MM.1S (cell line): ENCODE measurements at regions not wholly inside any gene's neighbourhood (a gene's known extent, or its start where the extent isn't known, plus 50 kb on each side); places are given as distances from the start of the nearest gene placed in this dataset.

Experiments used
- DNase-seq: peaks from one replicate; pipeline ENCODE4 v3.0.0-alpha.2; 2015
- H2AFZ ChIP-seq: fragments of 300-600 bp; sonication (generic); 2 replicates; pipeline ENCODE4 v1.6.0; 2016; ENCODE audit warnings: antibody characterized with exemption, low read length
- H3F3A ChIP-seq: fragments of 300-600 bp; sonication (generic); 2 replicates; pipeline ENCODE4 v1.6.1; 2016; ENCODE audit warnings: mild to moderate bottlenecking, antibody characterized with exemption, low read length, moderate library complexity, mixed read lengths; ENCODE audit not compliant: insufficient read depth
- H3K27ac ChIP-seq: fragments of 300-600 bp; sonication (generic); 2 replicates; pipeline ENCODE4 v1.5.1; 2016; ENCODE audit warnings: mild to moderate bottlenecking, low read length
- H3K27me3 ChIP-seq: fragments of 300-600 bp; sonication (generic); replicated peaks from 2 replicates; pipeline ENCODE4 v1.6.0; 2016; ENCODE audit warnings: low read length; ENCODE audit not compliant: insufficient read depth
- H3K36me3 ChIP-seq: fragments of 300-600 bp; sonication (generic); replicated peaks from 2 replicates; pipeline ENCODE4 v1.6.1; 2016; ENCODE audit warnings: mild to moderate bottlenecking, low read length, mixed read lengths; ENCODE audit not compliant: insufficient read depth
- H3K4me1 ChIP-seq: fragments of 300-600 bp; sonication (generic); 2 replicates; pipeline ENCODE4 v1.6.1; 2016; ENCODE audit warnings: low read length, mixed read lengths
- H3K4me2 ChIP-seq: fragments of 300-600 bp; sonication (generic); 2 replicates; pipeline ENCODE4 v1.6.0; 2016; ENCODE audit warnings: low read depth, low read length
- H3K4me3 ChIP-seq: fragments of 300-600 bp; sonication (generic); 2 replicates; pipeline ENCODE4 v1.5.1; 2016; ENCODE audit warnings: low read length, mixed read lengths
- H3K79me2 ChIP-seq: fragments of 300-600 bp; sonication (generic); 2 replicates; pipeline ENCODE4 v1.6.1; 2016; ENCODE audit warnings: mixed run types, low read length, mixed read lengths
- H3K9ac ChIP-seq: fragments of 300-600 bp; sonication (generic); 2 replicates; pipeline ENCODE4 v1.6.1; 2016; ENCODE audit warnings: low read length, mixed read lengths
- H3K9me2 ChIP-seq: fragments of 300-600 bp; sonication (generic); replicated peaks from 2 replicates; pipeline ENCODE4 v1.6.1; 2016; ENCODE audit warnings: mild to moderate bottlenecking, low read length, mixed read lengths; ENCODE audit not compliant: insufficient read depth
- H3K9me3 ChIP-seq: fragments of 300-600 bp; sonication (generic); replicated peaks from 2 replicates; pipeline ENCODE4 v1.6.1; 2016; ENCODE audit warnings: mild to moderate bottlenecking, low read length, mixed read lengths; ENCODE audit not compliant: insufficient read depth
- H4K20me1 ChIP-seq: fragments of 300-600 bp; sonication (generic); 2 replicates; pipeline ENCODE4 v1.6.1; 2016; ENCODE audit warnings: mild to moderate bottlenecking, low read length, moderate library complexity, mixed read lengths; ENCODE audit not compliant: insufficient read depth
- EZH2 ChIP-seq: fragments of 300-600 bp; sonication (generic); optimal IDR thresholded peaks from 2 replicates; pipeline ENCODE3; 2017; ENCODE audit warnings: low read depth, mild to moderate bottlenecking, antibody characterized with exemption, low read length, mixed read lengths
- EZH2phosphoT487 ChIP-seq: fragments of 300-600 bp; sonication (generic); IDR thresholded peaks from 2 replicates; pipeline ENCODE4 v1.6.1; 2018; ENCODE audit warnings: antibody characterized with exemption, low read length
- TF ChIP-seq, protein P1 (sequence below): fragments of 300-600 bp; sonication (generic); IDR thresholded peaks from 2 replicates; pipeline ENCODE4 v1.5.1; 2016; ENCODE audit warnings: antibody characterized with exemption, low read length, mixed read lengths

DNA sequence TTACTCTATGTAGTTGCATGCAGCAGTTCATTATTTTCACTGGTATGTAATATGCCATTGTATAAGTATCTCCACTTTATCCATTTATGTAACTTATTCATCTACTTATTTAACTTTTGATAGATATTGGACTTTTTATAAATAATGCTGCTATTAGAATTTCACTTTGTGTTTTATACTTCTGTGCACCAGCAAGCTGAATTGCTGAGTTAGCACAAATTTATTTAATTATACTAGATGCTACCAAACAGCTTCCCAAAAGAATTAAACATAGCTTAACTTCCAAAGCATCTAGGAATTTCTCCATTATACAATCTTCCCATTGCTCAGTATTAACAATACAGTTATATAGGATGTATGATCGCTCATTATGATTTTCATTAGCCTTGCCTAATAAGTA lies 308.0 kb upstream of the FKBP1C start:
- H3F3A ChIP-seq = no peaks in the 10 kb centered on the region
- DNase-seq = no peak
- no peak overlapping the region for H3K9ac ChIP-seq
- no peak overlapping the region for H3K4me3 ChIP-seq
- H3K9me2 ChIP-seq = no peaks in the 10 kb centered on the region
- H3K4me2 ChIP-seq = no peak overlapping the region
- H3K27me3 ChIP-seq = no peaks in the 10 kb centered on the region
- no peaks in the 10 kb centered on the region for H3K36me3 ChIP-seq
- H3K4me1 ChIP-seq = no peaks in the 10 kb centered on the region
- H3K27ac ChIP-seq = no peak overlapping the region
- TF ChIP-seq EZH2 (no peak), EZH2phosphoT487 (no peak)
- TF ChIP-seq, protein P1, sequence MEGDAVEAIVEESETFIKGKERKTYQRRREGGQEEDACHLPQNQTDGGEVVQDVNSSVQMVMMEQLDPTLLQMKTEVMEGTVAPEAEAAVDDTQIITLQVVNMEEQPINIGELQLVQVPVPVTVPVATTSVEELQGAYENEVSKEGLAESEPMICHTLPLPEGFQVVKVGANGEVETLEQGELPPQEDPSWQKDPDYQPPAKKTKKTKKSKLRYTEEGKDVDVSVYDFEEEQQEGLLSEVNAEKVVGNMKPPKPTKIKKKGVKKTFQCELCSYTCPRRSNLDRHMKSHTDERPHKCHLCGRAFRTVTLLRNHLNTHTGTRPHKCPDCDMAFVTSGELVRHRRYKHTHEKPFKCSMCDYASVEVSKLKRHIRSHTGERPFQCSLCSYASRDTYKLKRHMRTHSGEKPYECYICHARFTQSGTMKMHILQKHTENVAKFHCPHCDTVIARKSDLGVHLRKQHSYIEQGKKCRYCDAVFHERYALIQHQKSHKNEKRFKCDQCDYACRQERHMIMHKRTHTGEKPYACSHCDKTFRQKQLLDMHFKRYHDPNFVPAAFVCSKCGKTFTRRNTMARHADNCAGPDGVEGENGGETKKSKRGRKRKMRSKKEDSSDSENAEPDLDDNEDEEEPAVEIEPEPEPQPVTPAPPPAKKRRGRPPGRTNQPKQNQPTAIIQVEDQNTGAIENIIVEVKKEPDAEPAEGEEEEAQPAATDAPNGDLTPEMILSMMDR = no peak
- no peaks in the 10 kb centered on the region for H4K20me1 ChIP-seq
- no peaks in the 10 kb centered on the region for H3K9me3 ChIP-seq
- H3K79me2 ChIP-seq = no peaks in the 10 kb centered on the region
- H2AFZ ChIP-seq = no peak overlapping the region

DNA sequence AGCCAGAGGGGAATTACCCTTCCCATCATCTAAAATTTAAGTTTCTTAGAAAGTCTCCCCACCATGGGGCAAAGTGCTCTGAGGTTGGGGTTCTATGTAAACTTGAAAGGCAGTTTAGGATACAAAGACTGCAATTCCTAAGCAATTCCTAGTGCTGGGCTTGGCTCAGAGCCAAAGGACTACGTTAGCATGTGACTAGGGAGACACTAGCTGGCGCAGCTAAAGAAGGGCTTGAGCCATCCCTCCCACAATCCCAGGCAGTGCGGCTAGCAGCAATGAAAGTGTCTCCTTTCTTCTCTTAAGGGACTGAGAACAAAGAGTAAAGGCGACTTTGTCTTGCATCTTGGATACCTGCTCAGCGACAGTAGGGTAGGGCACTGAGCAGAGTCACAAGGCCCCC lies 306.6 kb upstream of the FKBP1C start:
- Histone ChIP-seq H3F3A (no peaks in the 10 kb centered on the region), H3K9me2 (no peaks in the 10 kb centered on the region), H3K4me2 (no peak overlapping the region), H3K27me3 (no peaks in the 10 kb centered on the region), H3K9me3 (no peaks in the 10 kb centered on the region), H3K36me3 (no peaks in the 10 kb centered on the region), H3K79me2 (no peaks in the 10 kb centered on the region), H3K4me3 (no peak overlapping the region), H3K27ac (no peak overlapping the region), H3K9ac (no peak overlapping the region), H2AFZ (no peak overlapping the region), H3K4me1 (no peaks in the 10 kb centered on the region), H4K20me1 (no peaks in the 10 kb centered on the region)
- no peak for DNase-seq
- TF ChIP-seq EZH2phosphoT487 (no peak), EZH2 (no peak)
- TF ChIP-seq, protein P1 = no peak

DNA sequence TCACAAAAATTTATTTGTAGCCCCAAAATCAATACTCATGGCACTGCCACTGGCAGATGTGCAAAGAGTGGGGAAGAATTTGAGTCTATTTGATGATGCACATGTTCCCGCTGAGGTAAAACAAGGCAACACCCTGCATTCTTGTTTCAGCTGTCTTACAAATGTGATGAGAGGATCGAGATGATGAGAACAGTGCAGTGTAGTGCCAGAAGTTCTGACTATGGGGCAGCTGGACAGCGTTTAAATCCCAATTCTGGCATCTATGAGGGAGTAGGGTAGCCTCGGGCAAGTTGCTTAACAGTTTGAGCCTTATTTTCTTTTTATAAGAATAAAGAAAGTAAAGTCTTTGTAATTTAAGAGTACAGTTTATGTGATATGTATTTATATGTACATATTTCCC lies 296.7 kb upstream of the FKBP1C start:
- H3K4me2 ChIP-seq = no peak overlapping the region
- no peaks in the 10 kb centered on the region for H3K4me1 ChIP-seq
- H3F3A ChIP-seq = no peaks in the 10 kb centered on the region
- no peak for DNase-seq
- H3K9me2 ChIP-seq = no peaks in the 10 kb centered on the region
- H3K9me3 ChIP-seq = no peaks in the 10 kb centered on the region
- H2AFZ ChIP-seq = no peak overlapping the region
- no peak for TF ChIP-seq EZH2phosphoT487
- TF ChIP-seq, protein P1 = no peak
- no peak for TF ChIP-seq EZH2
- no peaks in the 10 kb centered on the region for H3K36me3 ChIP-seq
- H3K4me3 ChIP-seq = no peak overlapping the region
- H3K9ac ChIP-seq = no peak overlapping the region
- no peaks in the 10 kb centered on the region for H4K20me1 ChIP-seq
- H3K27ac ChIP-seq = no peak overlapping the region
- H3K79me2 ChIP-seq = no peaks in the 10 kb centered on the region
- H3K27me3 ChIP-seq = no peaks in the 10 kb centered on the region
